ENCODE measurements at regions not wholly inside any gene's neighbourhood (a gene's known extent, or its start where the extent isn't known, plus 50 kb on each side); places are given as distances from the start of the nearest gene placed in this dataset.

DNA sequence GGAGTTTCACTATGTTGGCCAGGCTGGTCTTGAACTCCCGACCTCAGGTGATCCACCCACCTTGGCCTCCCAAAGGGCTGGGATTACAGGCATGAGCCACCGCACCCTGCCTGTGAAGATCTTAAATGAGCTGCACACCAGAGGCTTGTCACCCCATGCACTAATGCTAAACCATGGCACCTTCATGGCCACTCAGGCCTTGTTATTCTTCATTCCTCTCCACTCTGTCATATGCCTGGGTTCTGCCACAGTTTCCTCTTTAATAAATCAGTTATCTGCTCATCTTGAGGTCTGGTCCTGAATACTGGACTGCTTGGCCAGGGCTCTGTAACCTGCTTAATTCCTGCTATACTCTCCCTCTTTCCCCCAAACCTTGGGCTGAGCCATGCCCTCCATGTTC, 104.3 kb upstream of the FOXN2 start:
- no peaks in the 10 kb centered on the region for H3K27me3 ChIP-seq (ENCODE audit: insufficient read depth)
- no peak overlapping the region for H3K4me2 ChIP-seq
- Mint-ChIP-seq H3K27ac (no peak overlapping the region), H3K9me3 (peaks cover 2% of the 10 kb centered on the region; the same call in 1 of the 3 replicates), H3K4me3 (no peak overlapping the region), H3K4me1 (peaks cover 35% of the 10 kb centered on the region), H3K27me3 (ENCODE audit: insufficient read depth, low read depth, poor library complexity) (peaks cover 4% of the 10 kb centered on the region), H3K36me3 (ENCODE audit: low read depth) (no peaks in the 10 kb centered on the region; the same call in 1 of the 3 replicates)
- peaks cover 7% of the 10 kb centered on the region; the same call in 1 of the 2 replicates for H3K9me2 ChIP-seq (ENCODE audit: insufficient read depth)
- TF ChIP-seq ZNF331 (CRISPR knock-in tag; IDR thresholded peaks at IDR 0.05; ENCODE audit: low read depth) (no peak), NANOG (IDR thresholded peaks at IDR 0.05; ENCODE audit: borderline replicate concordance) (no peak), ZNF462 (CRISPR knock-in tag; IDR thresholded peaks at IDR 0.05) (no peak), REST (IDR thresholded peaks at IDR 0.05; ENCODE audit: unreplicated experiment) (no peak), EZH2 (IDR thresholded peaks at IDR 0.05; ENCODE audit: low read depth, unreplicated experiment) (no peak), STAT1 (IDR thresholded peaks at IDR 0.05; ENCODE audit: unreplicated experiment) (no peak), ETS1 (IDR thresholded peaks at IDR 0.05) (no peak), CREB1 (CRISPR knock-in tag; IDR thresholded peaks at IDR 0.05; ENCODE audit: low read depth) (no peak), POLR2AphosphoS5 (IDR thresholded peaks at IDR 0.05; ENCODE audit: low read depth) (no peak), ZNF114 (CRISPR knock-in tag; IDR thresholded peaks at IDR 0.05) (no peak), JUNB (IDR thresholded peaks at IDR 0.05; ENCODE audit: unreplicated experiment) (no peak), EZH2phosphoT487 (IDR thresholded peaks at IDR 0.05; ENCODE audit: unreplicated experiment) (no peak)
- TF ChIP-seq, protein P1, sequence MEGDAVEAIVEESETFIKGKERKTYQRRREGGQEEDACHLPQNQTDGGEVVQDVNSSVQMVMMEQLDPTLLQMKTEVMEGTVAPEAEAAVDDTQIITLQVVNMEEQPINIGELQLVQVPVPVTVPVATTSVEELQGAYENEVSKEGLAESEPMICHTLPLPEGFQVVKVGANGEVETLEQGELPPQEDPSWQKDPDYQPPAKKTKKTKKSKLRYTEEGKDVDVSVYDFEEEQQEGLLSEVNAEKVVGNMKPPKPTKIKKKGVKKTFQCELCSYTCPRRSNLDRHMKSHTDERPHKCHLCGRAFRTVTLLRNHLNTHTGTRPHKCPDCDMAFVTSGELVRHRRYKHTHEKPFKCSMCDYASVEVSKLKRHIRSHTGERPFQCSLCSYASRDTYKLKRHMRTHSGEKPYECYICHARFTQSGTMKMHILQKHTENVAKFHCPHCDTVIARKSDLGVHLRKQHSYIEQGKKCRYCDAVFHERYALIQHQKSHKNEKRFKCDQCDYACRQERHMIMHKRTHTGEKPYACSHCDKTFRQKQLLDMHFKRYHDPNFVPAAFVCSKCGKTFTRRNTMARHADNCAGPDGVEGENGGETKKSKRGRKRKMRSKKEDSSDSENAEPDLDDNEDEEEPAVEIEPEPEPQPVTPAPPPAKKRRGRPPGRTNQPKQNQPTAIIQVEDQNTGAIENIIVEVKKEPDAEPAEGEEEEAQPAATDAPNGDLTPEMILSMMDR (conservative IDR thresholded peaks at IDR 0.05; ENCODE audit: low read depth in 2 of 2), result no peak
- no peaks in the 10 kb centered on the region for H4K20me1 ChIP-seq (replicated peaks; ENCODE audit: insufficient read depth)
- no peak overlapping the region for H2AFZ ChIP-seq
- H3F3A ChIP-seq (replicated peaks; ENCODE audit: low read depth), result no peaks in the 10 kb centered on the region
- H3K4me1 ChIP-seq (ENCODE audit: insufficient read depth), result peaks cover 34% of the 10 kb centered on the region
- no peak for DNase-seq (ENCODE audit: low spot score)
- H3K79me2 ChIP-seq (replicated peaks; ENCODE audit: insufficient read depth), result no peaks in the 10 kb centered on the region
- no peak for ATAC-seq
- H3K4me3 ChIP-seq, result no peak overlapping the region
- H3K27ac ChIP-seq (ENCODE audit: low read depth), result no peak overlapping the region
- H3K36me3 ChIP-seq (ENCODE audit: insufficient read depth), result no peaks in the 10 kb centered on the region

Measured in GM23338 (cell line).